Fibroblast of skin of abdomen (primary cell): ENCODE measurements at regions not wholly inside any gene's neighbourhood (a gene's known extent, or its start where the extent isn't known, plus 50 kb on each side); places are given as distances from the start of the nearest gene placed in this dataset.

ENCODE experiments used
- DNase-seq: peaks from one replicate; pipeline ENCODE4 v3.0.0-alpha.2; 2013

GRCh38 chr9:80605129-80605528, 1033.4 kb downstream of the TLE4 start:
- DNase-seq = peak; percentile 39

DNA sequence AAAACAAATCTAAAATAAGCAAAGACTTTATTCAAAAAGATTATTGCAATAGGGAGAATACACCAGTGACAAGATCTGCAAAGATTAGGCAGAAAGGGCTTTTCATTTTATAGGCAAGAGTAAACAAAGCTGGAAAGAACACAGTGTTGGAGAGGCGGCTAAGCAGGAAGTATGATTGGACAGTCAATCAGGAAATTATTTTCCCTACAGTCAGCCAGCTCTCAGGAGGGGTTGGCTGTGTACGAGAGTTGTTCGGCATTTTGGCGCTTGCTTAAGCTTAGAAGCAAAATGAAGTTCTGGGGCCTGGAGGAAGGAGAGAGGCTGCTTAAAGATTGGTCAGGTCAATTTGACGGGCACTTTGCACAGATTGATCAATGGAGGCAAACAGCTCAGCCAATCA, 1030.5 kb downstream of the TLE4 start:
- no peak for DNase-seq

GRCh38 chr9:80596579-80596978, 1024.8 kb downstream of the TLE4 start:
- peak; percentile 4 for DNase-seq

DNA sequence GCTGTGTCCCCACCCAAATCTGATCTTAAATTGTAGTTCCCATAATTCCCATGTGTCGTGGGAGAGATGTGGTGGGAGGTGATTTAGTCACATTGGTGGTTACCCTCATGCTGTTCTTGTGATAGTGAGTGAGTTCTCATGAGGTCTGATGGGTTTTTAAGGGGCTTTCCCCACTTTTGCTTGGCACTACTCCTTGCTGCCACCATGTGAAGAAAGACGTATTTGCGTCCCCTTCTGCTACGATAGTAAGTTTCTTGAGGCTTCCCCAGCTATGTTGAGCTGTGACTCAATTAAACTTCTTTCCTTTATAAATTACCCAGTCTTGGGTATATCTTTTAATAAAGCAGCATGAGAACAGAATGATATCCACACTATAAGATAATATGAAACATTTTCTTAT, 1023.4 kb downstream of the TLE4 start:
- no peak for DNase-seq

DNA sequence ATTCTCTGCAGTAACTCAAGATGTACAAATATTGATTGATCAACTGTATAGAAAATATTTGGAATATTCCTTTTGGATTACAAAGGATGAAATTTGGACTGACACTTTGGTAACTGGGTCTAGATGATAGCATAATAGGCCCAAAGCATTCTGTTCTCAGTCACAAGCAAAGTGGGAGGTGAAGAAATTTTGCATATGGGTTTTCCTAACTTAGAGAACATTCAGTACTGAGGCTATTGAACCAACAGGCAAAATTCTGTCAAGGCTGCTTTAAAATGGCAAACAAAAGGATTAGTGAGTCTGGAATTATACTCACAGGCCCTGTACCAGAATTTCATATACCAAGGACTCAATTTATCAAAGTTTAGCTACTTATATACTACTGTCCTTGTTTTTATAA, 1020.6 kb downstream of the TLE4 start:
- no peak for DNase-seq

DNA sequence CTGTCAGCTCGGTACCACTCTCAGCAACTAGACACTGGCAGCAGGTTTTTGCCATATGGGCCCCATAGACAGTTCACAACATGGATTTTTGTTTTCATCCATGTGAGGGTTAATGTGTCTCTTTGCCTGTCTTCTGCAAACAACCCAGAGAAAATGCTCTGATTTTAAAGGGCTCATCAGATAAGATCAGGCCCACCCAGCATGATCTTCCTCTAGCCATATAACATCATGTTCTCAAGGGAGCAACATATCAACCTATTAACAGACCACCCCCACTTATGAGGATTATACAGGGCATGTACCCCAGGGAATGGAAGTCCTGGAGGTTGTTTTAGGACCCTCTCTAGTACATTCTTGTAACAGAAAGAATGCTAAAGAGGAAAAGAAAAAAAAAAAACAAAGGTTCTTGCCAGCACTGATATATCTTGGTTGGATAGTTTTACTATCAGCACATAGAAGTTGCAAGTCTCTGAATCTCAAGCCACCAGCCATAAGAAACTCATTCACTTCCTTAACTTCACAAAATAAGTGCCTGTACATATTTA, 1015.1 kb downstream of the TLE4 start:
- DNase-seq = no peak

DNA sequence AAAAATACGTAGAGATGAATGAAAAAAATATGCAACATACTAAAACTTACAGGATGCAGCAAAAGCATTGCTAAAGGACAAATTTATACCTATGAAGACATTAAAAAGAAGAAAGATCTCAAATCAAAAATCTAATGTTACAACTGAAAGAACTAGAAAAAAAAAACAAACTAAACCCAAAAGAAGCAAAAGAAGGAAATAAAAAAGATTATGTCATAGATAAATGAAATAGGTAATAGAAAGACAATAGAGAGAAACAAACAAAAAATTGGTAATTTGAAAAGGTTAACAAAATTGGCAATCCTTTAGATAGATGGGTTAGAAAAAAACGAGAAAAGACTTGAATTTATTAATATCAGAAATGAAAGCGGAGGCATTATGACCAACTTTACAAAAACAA, 1000.2 kb downstream of the TLE4 start:
- no peak for DNase-seq

DNA sequence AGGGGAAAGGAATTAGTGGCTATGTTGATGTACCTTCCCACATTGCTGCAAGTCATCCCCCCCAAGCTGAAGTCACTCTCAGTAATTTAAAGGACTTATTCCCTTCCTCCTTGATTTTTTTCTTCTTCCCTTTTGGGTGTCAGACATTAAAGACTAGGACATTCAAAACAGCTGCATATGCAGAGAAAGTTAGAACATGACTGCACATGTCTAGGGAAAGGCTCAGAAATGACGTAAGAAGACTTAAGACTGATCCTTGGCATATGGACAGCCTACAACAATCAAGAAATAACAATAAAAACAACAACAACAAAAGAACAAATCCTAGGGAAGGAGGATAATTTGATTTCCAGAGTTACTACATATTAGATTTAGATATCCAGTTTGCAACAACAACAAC, 997.5 kb downstream of the TLE4 start:
- no peak for DNase-seq

DNA sequence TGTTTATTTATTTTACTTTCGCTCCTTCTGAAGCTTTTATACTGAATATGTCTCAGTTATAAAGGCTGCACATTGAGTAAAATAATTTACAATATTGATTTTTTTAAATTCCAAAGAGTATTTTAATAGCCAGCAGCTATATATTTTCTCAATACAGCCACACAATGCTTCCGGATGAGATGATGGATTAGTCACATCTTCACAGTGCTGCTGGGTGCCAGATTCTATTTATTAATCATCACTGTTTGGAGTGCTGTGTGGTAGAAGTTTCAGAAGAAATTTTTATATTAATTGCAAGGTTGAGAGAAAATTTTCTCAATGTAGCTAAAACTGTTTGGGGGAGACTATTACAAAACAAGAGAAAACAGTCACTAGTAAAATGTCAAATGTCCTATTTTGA, 989.8 kb downstream of the TLE4 start:
- DNase-seq = peak; percentile 8

DNA sequence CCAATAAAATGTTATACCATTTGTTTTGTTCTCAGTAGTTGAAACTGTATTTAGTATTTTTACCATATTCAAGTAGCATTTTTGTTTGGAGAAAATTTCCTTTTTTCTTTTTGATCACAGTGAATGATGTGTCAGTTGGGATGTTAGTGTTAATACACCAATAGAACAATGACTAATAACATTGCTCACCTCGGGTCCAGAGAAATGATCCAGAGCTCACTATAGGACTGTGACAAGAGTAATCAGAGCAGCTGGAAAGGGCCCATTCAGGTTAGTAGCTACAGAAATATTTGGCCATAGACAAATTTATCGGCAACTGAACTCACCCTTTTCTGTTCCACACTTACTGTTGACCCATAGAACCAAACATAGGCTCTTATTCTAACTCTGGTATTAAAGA, 989.2 kb downstream of the TLE4 start:
- no peak for DNase-seq

- DNase-seq = no peak
Measured at GRCh38 chr9:80557256-80557655, 985.5 kb downstream of the TLE4 start.

DNA sequence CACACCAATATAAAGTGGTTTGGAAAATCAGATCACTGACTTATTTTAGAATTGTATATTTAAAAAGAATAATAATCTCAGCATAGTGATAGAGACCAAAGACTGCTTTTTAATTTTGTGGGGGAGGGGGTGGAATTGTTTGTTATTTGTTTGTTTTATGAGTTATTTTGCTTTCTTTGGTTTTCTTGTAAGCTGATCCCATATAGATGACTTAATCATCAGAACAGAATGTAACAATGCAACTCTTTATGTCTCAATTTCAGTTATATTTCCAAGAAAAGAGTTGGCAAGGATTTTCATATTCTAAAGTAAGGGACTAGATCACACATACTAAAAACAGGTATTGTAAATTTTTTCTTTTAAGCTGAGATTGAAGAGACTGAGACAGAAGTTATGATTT, 984.9 kb downstream of the TLE4 start:
- no peak for DNase-seq

DNA sequence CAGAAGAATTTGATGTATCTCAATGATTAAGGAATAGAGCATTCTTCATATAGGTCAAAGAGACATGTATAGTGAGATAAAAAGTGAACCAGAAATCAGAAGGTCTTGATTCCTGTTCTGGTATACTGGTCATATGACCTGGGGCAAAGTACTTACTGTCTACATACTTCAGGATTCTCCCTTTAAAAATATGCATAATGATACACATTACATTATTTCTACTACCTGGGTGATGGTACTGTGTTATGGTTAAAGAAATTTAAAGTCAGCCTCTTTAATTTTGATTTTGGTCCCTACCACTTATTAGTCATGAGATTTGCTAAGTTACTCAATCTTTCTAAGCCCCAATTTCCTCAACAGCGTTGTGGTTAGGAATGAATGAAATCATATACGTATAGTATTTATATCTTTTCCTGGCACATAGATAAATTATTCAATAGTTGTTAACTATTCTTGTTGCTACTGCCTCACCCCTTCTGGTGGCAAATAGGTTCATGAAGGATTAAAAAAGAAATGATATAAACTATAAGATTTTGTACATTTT, 984.1 kb downstream of the TLE4 start:
- peak; percentile 29 for DNase-seq

- DNase-seq = no peak
Measured at GRCh38 chr9:80554856-80555255, 983.1 kb downstream of the TLE4 start.

DNA sequence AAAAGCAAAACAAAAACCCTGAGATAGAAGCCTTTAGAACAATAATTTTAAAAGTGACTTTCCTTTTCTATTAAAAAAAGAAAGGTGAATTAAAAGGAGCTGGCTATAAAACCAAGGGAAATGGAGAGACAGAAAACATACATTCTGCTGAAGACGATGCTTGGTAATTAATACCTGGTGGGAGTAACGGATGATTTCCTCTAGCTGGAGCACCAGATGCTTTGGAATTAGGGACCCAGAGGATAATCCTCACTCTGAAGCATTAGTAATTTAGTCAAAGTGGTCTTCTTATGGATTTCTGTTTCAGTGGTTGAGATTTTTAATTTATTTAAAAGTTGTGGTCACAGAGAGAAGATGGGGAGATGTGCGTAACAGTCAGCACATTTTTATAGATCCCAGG, 982.5 kb downstream of the TLE4 start:
- no peak for DNase-seq

GRCh38 chr9:80552931-80553330, 981.2 kb downstream of the TLE4 start:
- DNase-seq = no peak

- peak; percentile 15 for DNase-seq
Measured at GRCh38 chr9:80550181-80550580, 978.4 kb downstream of the TLE4 start.

DNA sequence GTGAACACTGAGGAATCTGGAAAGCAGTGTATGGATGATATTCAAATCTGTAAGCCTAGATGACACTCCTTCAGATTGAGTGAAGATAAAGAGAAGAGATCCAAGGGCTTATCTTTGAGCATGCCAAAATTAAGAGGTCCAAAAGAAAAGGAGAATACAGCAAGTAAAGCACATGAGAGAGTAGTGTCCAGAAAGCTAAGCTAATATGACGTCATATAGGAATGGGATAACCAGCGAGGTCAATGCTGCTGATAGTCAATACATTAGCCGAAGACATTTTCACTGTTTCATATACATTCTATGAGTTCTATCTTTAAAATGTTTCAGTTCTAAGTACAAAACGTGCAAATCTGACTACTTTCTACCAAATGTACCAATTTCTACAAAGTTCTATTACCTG, 975.8 kb downstream of the TLE4 start:
- no peak for DNase-seq

DNA sequence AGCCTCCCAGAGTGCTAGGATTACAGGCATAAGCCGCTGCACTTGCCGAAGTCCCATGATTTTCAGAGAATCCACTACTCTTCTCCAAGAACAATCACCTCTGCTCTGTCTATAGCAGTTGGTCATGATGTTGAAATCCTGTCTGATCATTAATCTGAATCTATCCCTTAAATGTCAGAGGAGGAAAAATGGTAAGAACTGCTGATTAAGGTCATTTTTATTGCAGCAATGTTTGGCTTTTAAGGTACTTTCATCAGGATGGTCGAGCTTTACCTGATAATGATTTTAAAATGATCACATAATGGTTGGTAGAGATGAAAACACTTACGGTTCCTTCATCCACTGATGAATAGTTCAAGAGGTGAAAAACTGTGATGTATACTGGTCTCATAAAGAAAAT, 968.6 kb downstream of the TLE4 start:
- no peak for DNase-seq

DNA sequence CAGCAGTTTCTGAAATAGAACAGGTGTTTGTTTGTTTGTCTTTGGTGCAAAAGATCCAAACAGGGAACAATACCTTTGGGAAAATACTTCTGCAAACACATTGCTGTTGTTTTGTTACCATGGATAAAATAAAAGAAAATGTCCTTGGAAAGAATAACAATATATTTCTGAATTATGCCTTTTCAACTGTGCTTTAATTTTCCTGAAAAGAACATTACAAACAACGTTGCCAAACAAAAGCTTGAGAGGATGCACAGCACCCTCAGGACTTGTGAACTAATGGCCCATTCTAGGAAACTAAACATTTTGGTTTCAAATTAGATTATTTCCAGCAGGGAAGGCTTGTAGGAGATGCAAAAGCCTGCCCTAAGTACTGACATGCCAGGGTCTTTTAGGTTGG, 967.2 kb downstream of the TLE4 start:
- no peak for DNase-seq

DNA sequence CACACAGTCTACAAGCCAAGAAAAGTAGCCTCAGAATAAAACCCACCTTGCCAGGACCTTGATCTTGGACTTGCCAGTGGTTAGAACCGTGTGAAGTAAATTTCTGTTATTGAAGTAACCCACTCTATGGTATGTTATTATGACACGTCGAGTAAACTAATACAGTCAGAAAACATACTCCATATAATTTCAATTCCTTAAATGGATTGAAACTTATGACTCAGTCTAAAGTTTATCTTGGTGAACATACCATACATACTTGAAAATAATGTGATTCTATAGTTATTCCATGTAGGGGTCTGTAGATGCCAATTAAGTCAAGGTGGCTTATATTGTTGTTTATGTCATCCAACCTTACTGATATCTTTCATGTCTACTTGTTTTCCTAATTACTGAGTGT, 950.7 kb downstream of the TLE4 start:
- peak; percentile 4 for DNase-seq

DNA sequence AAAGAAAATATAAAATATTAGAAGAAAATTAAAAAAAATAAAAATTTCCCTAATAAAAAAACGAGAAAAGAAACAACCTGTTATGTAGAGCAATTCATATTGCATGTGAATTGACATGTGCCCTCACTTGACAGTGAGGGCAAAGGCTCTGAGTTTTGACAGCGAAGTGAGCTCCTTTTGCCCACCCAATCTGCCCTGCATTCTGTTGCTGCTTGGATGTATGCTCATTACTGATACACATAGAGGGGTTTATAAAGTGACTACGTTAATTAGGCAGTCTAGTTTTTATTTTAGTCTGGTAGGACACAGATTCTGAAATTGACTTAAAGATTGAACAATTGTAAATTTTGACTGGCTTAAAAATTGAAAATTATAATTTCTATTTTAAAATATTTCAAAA, 949.4 kb downstream of the TLE4 start:
- no peak for DNase-seq

- DNase-seq = no peak
Measured at GRCh38 chr9:80520231-80520630, 948.5 kb downstream of the TLE4 start.

- DNase-seq = no peak
Measured at GRCh38 chr9:80518441-80518840, 946.7 kb downstream of the TLE4 start.

DNA sequence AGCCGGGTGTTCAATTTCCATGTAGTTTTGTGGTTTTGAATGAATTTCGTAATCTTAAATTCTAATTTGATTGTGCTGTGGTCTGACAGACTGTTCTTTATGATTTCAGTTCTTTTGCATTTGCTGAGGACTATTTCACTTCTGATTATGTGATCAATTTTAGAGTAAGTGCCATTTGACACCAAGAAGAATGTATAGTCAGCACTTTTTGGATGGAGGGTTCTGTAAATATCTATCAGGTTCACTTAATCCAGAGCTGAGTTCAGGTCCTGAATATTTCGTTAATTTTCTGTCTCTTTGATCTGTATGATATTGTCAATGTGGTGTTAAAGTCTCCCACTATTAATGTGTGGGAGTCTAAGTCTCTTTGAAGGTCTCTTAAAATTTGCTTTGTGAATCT, 944.9 kb downstream of the TLE4 start:
- DNase-seq = no peak
